ENCODE measurements at regions not wholly inside any gene's neighbourhood (a gene's known extent, or its start where the extent isn't known, plus 50 kb on each side); places are given as distances from the start of the nearest gene placed in this dataset.

GRCh38 chr3:163481738-163482137 is 1596.6 kb downstream of the SI start:
- no peak for TF ChIP-seq Cebpa-rat (IDR thresholded peaks at IDR 0.05)
- Histone ChIP-seq H3K9ac (no peak overlapping the region), H3K27me3 (no peaks in the 10 kb centered on the region), H3K4me2 (no peak overlapping the region), H3K36me3 (no peaks in the 10 kb centered on the region), H3K4me3 (no peak overlapping the region), H3K4me1 (no peaks in the 10 kb centered on the region), H4K20me1 (no peaks in the 10 kb centered on the region), H3K27ac (no peak overlapping the region), H3K9me3 (no peaks in the 10 kb centered on the region)

- Histone ChIP-seq H4K20me1 (no peaks in the 10 kb centered on the region), H3K27me3 (no peaks in the 10 kb centered on the region), H3K4me2 (no peak overlapping the region), H3K9ac (no peak overlapping the region), H3K4me3 (no peak overlapping the region), H3K27ac (no peak overlapping the region), H3K36me3 (no peaks in the 10 kb centered on the region), H3K9me3 (no peaks in the 10 kb centered on the region), H3K4me1 (no peaks in the 10 kb centered on the region)
- TF ChIP-seq Cebpa-rat (IDR thresholded peaks at IDR 0.05), result no peak
Measured at GRCh38 chr3:163476179-163476578, 1602.1 kb downstream of the SI start.

GRCh38 chr3:163474766-163475165 is 1603.5 kb downstream of the SI start:
- H3K27me3 ChIP-seq, result no peaks in the 10 kb centered on the region
- H3K36me3 ChIP-seq, result no peaks in the 10 kb centered on the region
- H4K20me1 ChIP-seq, result no peaks in the 10 kb centered on the region
- no peak for TF ChIP-seq Cebpa-rat (IDR thresholded peaks at IDR 0.05)
- H3K4me1 ChIP-seq, result no peaks in the 10 kb centered on the region
- no peaks in the 10 kb centered on the region for H3K9me3 ChIP-seq
- H3K4me3 ChIP-seq, result no peak overlapping the region
- H3K9ac ChIP-seq, result no peak overlapping the region
- H3K27ac ChIP-seq, result no peak overlapping the region
- H3K4me2 ChIP-seq, result no peak overlapping the region

GRCh38 chr3:163468531-163469335 is 1609.6 kb downstream of the SI start:
- no peaks in the 10 kb centered on the region for H3K27me3 ChIP-seq
- no peak overlapping the region for H3K9ac ChIP-seq
- TF ChIP-seq Cebpa-rat (IDR thresholded peaks at IDR 0.05), result no peak
- no peak overlapping the region for H3K27ac ChIP-seq
- no peaks in the 10 kb centered on the region for H3K4me1 ChIP-seq
- H3K4me3 ChIP-seq, result no peak overlapping the region
- no peak overlapping the region for H3K4me2 ChIP-seq
- H3K36me3 ChIP-seq, result no peaks in the 10 kb centered on the region
- H4K20me1 ChIP-seq, result no peaks in the 10 kb centered on the region
- no peaks in the 10 kb centered on the region for H3K9me3 ChIP-seq

DNA sequence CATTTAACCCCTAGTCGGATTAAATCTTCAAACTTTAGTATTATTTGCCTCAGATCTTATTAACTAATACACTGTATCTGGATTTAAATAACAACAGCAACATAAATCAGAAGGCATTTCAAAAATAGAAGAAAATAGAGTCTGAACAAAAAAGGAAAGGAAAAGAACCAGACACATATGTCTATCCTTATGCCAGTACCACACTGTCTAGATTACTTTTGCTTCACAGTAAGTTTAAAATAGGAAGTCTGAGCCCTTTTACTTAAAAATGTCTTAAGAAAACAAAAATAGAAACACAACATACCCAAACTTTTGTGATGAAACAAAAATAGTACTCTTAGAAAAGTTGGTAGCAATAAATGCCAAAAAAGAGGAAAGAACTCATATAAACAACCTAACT is 1615.8 kb downstream of the SI start:
- H3K9me3 ChIP-seq, result no peaks in the 10 kb centered on the region
- no peak overlapping the region for H3K9ac ChIP-seq
- H3K27me3 ChIP-seq, result no peaks in the 10 kb centered on the region
- no peaks in the 10 kb centered on the region for H4K20me1 ChIP-seq
- no peak overlapping the region for H3K4me2 ChIP-seq
- H3K27ac ChIP-seq, result no peak overlapping the region
- no peak for TF ChIP-seq Cebpa-rat (IDR thresholded peaks at IDR 0.05)
- no peaks in the 10 kb centered on the region for H3K4me1 ChIP-seq
- no peak overlapping the region for H3K4me3 ChIP-seq
- no peaks in the 10 kb centered on the region for H3K36me3 ChIP-seq

DNA sequence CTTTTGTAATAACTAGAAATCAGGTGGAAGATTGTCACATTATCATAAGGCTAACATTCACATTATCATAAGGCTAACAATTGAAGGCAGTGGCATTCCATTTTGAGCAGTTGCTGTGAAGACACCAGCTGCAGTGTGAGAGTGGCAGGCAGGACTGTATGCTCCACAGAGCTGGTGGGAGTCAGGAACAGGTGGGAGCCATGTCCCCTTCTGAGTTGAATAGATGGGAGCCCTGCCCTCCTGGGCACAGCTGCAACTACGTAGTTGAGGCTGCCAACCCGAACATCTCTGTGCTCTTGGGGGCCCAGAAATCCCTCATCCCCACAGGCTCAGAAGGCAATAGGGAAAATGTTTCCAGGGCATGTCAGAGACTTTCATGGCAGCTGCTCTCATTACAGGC is 1627.6 kb downstream of the SI start:
- Histone ChIP-seq H3K9me3 (no peaks in the 10 kb centered on the region), H3K9ac (no peak overlapping the region), H3K27me3 (no peaks in the 10 kb centered on the region), H3K27ac (no peak overlapping the region), H3K4me3 (no peak overlapping the region), H3K4me1 (peaks cover 10% of the 10 kb centered on the region), H3K36me3 (no peaks in the 10 kb centered on the region), H3K4me2 (no peak overlapping the region), H4K20me1 (no peaks in the 10 kb centered on the region)
- TF ChIP-seq Cebpa-rat (IDR thresholded peaks at IDR 0.05), result no peak

GRCh38 chr3:163438760-163439159 is 1639.5 kb downstream of the SI start:
- TF ChIP-seq Cebpa-rat (IDR thresholded peaks at IDR 0.05), result no peak
- H3K4me3 ChIP-seq, result no peak overlapping the region
- H3K9ac ChIP-seq, result no peak overlapping the region
- no peaks in the 10 kb centered on the region for H3K4me1 ChIP-seq
- H3K27me3 ChIP-seq, result no peaks in the 10 kb centered on the region
- no peaks in the 10 kb centered on the region for H3K36me3 ChIP-seq
- H4K20me1 ChIP-seq, result no peaks in the 10 kb centered on the region
- H3K4me2 ChIP-seq, result no peak overlapping the region
- H3K27ac ChIP-seq, result no peak overlapping the region
- no peaks in the 10 kb centered on the region for H3K9me3 ChIP-seq

DNA sequence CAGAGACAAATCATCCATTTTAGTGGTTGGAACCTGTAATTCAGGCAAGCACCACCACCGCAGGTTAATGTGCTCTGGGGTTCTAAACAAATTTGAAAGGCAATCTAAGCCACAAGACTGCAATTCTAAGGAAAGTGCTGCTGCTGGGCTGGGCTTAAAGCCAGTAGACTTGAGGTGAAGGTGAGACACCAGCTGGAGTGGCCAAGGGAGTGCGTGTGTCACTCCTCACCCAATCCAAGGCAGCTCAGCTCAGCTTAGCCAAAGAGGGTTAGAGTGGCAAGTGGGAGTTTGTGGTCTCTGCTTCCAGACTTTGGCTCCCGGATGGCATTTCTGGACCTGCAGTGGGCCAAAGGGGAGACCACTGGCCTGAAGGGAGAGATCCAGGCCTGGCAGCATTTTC is 1655.6 kb downstream of the SI start:
- Histone ChIP-seq H3K9me3 (no peaks in the 10 kb centered on the region), H4K20me1 (no peaks in the 10 kb centered on the region), H3K9ac (no peak overlapping the region), H3K4me3 (no peak overlapping the region), H3K27ac (no peak overlapping the region), H3K4me2 (no peak overlapping the region), H3K27me3 (no peaks in the 10 kb centered on the region; the same call in 1 of the 2 replicates), H3K36me3 (no peaks in the 10 kb centered on the region), H3K4me1 (no peaks in the 10 kb centered on the region)
- no peak for TF ChIP-seq Cebpa-rat (IDR thresholded peaks at IDR 0.05)

- Histone ChIP-seq H3K27me3 (no peaks in the 10 kb centered on the region), H3K9ac (no peak overlapping the region), H3K4me2 (no peak overlapping the region), H3K36me3 (no peaks in the 10 kb centered on the region), H3K27ac (no peak overlapping the region), H3K4me3 (no peak overlapping the region), H3K4me1 (peaks cover 6% of the 10 kb centered on the region; the same call in 1 of the 2 replicates), H3K9me3 (no peaks in the 10 kb centered on the region), H4K20me1 (no peaks in the 10 kb centered on the region)
- no peak for TF ChIP-seq Cebpa-rat (IDR thresholded peaks at IDR 0.05)
Measured at GRCh38 chr3:163391407-163392181, 1686.7 kb downstream of the SI start.

- Histone ChIP-seq H3K9ac (no peak overlapping the region), H3K36me3 (no peaks in the 10 kb centered on the region), H3K27me3 (no peaks in the 10 kb centered on the region), H3K4me1 (no peaks in the 10 kb centered on the region), H4K20me1 (no peaks in the 10 kb centered on the region), H3K27ac (no peak overlapping the region), H3K4me3 (no peak overlapping the region), H3K9me3 (no peaks in the 10 kb centered on the region), H3K4me2 (no peak overlapping the region)
- TF ChIP-seq Cebpa-rat (IDR thresholded peaks at IDR 0.05), result no peak
Measured at GRCh38 chr3:163384383-163384782, 1693.9 kb downstream of the SI start.

Data from BLaER1 (cell line).